ENCODE measurements at regions not wholly inside any gene's neighbourhood (a gene's known extent, or its start where the extent isn't known, plus 50 kb on each side); places are given as distances from the start of the nearest gene placed in this dataset.
"Not testable (repeated sequence)": the region's sequence is repeated elsewhere in the genome, so short reads cannot be mapped to it uniquely, and the experiment has no call there.

GRCh38 chr2:160583813-160584537, 90.4 kb upstream of the RBMS1 start:
- no peak for DNase-seq (ENCODE audit: low read depth)

DNA sequence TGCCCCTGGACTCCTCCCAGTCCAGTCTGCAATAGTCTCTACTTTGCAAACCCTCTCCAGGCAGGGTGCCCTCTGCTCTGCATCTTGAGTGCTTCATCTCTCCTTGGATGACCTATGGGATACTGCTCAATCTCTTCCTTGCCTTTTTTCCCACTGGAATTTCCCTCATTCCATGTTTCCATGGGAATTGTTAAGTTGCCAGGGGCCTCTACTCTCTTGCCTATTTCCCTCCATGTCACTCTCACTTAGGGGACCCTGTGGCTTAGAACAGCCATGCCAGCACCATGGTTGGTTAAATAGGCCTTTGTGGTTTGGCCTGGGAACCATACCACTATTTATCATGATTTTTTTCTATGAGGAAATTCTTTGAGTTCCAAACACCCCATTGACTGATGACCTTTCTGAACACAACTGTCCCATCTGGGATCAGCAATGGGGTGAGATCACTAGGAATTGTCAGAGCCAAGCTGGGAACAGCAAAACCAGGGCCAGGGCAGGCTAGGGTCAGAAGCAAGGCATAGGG, 91.4 kb upstream of the RBMS1 start:
- DNase-seq (ENCODE audit: low read depth), result no peak

- no peak for DNase-seq (ENCODE audit: low read depth)
Observed at GRCh38 chr2:160590664-160591063, 97.1 kb upstream of the RBMS1 start.

DNA sequence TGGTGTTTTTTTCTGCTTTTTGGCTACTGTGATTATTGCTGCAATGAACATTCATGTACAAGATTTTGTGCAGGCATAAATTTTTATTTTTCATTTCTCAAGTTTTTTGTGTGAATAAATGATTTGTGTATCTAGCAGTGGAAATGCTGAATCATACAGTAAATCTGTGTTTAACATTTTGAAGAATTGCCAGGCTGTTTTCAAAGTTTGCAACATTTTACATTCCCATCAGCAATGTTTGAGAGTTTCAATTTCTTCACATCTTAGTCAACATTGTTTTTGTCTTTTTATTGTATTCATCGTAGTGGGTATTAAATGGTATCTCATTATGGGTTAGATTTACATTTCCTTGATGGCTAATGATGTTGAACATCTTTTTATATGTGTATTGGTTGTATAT, 98.8 kb upstream of the RBMS1 start:
- DNase-seq (ENCODE audit: low read depth), result no peak

- no peak for DNase-seq (ENCODE audit: low read depth)
Observed at GRCh38 chr2:160592993-160593392, 99.4 kb upstream of the RBMS1 start.

DNA sequence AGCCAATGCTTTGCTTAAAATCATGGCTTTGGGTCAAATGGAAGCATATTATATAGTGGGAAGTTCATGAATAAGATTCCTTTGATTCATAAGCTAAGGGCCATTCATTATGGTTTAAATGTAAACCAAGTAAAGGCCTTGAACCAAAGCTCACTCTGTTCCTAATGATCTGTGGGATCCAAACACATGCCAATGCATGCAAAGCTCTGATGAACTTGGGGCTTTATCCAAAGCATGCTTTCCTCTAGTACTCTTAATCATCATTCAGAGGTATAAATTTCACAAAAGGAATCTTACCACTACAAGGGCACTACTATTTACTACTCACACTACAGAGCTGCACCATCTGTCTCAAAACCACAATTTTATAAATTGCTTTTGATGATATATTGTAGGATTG, 102.8 kb upstream of the RBMS1 start:
- no peak for DNase-seq (ENCODE audit: low read depth)

DNA sequence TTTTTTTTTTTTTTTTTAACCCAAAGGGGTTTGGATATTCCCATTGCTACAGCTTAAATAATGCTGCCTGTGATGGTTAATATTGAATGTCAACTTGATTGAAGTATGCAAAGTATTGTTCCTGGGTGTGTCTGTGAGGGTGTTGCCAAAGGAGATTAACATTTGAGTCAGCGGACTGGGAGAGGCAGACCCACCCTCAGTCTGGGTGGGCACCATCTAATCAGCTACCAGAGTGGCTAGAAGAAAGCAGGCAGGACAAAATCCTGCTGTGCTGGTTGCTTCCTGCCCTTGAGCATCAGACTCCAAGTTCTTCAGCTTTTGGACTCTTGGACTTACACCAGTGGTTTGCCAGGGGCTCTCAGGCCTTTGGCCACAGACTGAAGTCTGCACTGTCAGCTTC, 106.8 kb upstream of the RBMS1 start:
- DNase-seq (ENCODE audit: low read depth), result not testable (repeated sequence)

DNA sequence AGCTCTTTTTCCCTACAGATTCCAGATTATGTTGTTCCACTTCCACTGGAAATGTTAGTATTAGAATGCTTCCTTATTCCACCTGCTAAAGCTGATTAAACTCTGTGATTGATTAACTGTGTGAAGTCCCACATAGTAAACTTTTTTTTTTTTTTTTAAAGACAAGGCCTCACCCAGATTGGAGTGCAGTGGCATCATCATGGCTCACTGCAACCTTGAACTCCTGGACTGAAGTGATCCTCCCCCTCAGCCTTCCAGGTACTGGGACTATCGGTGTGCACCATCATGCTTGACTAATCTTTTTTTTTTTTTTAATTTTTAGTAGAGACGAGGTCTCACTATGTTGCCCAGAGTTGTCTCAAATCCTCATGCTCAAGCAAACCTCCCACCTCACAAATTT, 108.5 kb upstream of the RBMS1 start:
- DNase-seq (ENCODE audit: low read depth), result no peak

- DNase-seq (ENCODE audit: low read depth), result no peak
Observed at GRCh38 chr2:160603771-160604510, 110.3 kb upstream of the RBMS1 start.

DNA sequence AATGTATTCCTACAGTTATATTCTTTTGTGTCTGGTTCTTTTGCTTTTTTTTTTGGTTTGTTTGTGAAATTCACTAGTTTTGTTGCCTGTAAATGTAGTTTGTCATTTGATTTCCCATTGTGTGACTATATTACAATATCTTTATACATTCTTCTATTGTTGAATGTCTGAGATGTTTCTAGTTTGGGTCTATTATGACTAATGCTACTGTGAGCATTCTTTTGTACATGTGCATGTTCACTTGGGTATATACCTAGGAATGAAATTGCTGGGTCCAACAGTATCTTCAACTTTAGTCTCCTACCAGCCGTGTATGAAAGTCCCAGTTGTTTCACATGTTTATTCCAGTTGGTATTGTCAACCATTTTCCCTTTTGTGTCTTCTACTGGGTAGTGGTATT, 112.7 kb upstream of the RBMS1 start:
- no peak for DNase-seq (ENCODE audit: low read depth)

DNA sequence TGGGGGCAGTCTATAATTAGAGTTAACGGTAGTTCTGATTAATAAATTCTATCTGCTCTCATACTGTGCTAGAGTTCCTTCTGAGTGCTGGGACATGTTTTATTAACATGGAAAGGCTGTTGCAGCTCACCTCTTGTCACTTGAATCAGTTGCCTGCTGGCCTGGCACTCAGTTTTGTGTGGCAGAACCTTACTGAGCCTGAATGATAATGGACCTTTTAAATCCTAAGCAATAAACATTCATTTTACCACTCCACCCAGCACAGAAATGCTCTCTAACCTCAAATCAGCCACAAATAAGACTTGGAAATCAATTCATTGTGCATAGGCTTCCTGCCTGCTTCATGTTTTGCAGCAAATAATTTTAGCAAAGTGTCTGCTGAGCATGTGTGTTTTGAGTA, 115.0 kb upstream of the RBMS1 start:
- no peak for DNase-seq (ENCODE audit: low read depth)

GRCh38 chr2:160609346-160609745, 115.7 kb upstream of the RBMS1 start:
- DNase-seq (ENCODE audit: low read depth), result no peak

GRCh38 chr2:160610041-160610440, 116.4 kb upstream of the RBMS1 start:
- no peak for DNase-seq (ENCODE audit: low read depth)

GRCh38 chr2:160612266-160612856, 118.8 kb upstream of the RBMS1 start:
- DNase-seq (ENCODE audit: low read depth), result no peak

DNA sequence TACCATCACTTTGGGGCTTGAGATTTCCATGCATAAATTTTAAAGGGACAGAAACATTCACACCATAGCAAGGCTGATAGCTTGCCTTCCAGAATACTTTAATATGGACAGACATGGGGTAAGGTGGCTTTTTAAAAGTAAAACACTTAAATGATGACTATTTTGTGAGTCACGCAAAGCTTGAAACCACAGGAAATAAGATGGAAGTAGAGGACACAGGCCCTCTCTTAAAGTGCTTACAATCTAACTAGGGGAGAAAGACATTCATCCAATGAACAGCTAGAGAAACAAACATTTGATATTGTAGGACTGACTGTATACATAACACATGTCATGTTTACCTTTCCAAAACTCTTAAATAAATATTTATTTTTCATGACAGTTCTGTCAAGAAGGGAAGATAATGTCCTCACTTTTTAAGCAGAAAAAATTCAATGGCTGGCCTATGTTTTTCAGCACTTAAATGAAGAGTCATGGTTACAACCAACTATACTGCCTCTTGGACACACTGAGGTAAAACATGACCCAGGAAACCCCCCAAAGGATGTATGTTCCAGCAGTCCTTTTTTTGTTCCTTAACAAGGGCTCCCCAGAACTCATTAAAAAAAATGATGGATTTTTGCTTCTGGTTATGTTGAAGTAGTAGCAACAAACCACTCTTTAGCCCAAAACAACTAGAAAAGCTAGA, 120.0 kb upstream of the RBMS1 start:
- DNase-seq (ENCODE audit: low read depth), result peak; percentile 49

- DNase-seq (ENCODE audit: low read depth), result no peak
Observed at GRCh38 chr2:160614391-160614790, 120.8 kb upstream of the RBMS1 start.

- DNase-seq (ENCODE audit: low read depth), result no peak
Observed at GRCh38 chr2:160615706-160616105, 122.1 kb upstream of the RBMS1 start.

DNA sequence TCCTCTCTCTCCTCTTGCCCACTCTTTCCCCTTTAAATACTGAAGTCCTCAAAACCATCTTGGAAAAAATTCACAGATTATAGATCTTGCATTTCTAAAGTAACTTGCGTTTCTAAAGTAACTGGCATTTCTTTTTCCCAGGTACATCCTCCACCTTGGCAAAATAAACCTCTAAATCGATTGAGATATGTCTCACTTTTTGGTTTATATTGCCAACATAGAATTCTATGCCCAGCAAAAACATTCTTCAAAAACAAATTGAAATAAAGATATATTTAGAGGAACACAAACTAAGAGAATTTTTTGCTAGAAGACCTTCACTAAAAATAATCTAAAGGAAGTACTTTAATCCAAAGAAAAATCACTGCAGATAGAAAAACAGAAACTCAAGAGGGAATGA, 122.5 kb upstream of the RBMS1 start:
- DNase-seq (ENCODE audit: low read depth), result no peak

- DNase-seq (ENCODE audit: low read depth), result no peak
Observed at GRCh38 chr2:160621748-160622147, 128.1 kb upstream of the RBMS1 start.

- DNase-seq (ENCODE audit: low read depth), result not testable (repeated sequence)
Observed at GRCh38 chr2:160628020-160628637, 134.5 kb upstream of the RBMS1 start.

DNA sequence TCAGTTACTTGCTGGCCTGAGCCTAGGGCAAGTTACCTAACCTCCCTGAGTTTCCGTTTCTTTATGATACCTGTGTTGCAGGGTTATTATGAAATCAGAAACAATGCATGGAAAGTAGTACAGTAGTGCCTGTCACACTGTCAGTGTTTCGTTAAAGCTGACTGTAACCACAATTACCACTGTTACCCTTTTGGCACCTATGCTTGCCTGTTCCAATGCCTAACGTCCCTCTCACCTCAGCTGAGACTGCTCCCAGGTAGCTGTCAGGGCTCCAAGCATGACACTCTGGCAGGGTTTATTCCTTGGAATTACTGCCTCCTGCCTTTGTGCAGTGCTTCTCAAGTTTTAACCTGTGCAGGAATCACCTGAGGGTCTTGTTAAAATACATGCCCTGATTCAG, 135.2 kb upstream of the RBMS1 start:
- no peak for DNase-seq (ENCODE audit: low read depth)

Measured in non-pigmented ciliary epithelial cell (primary cell).